ENCODE measurements at regions not wholly inside any gene's neighbourhood (a gene's known extent, or its start where the extent isn't known, plus 50 kb on each side); places are given as distances from the start of the nearest gene placed in this dataset.
"Not testable (repeated sequence)": the region's sequence is repeated elsewhere in the genome, so short reads cannot be mapped to it uniquely, and the experiment has no call there.

GRCh38 chr7:53237344-53237913, 202.0 kb downstream of the POM121L12 start:
- Histone ChIP-seq H3K9me3 (peaks cover 8% of the 10 kb centered on the region; the same call in 1 of the 2 replicates), H3K36me3 (ENCODE audit: control insufficient read depth, insufficient read depth, low read length) (no peaks in the 10 kb centered on the region), H3K4me3 (ENCODE audit: low read depth, low read length) (no peak overlapping the region), H3K4me1 (0 out of 2 replicates have a peak, but pooled peaks cover 6% of the 10 kb centered on the region), H3K27me3 (replicated peaks; ENCODE audit: control insufficient read depth, insufficient read depth, low read length) (no peaks in the 10 kb centered on the region)
- ChIA-PET POLR2A (no interaction called here), CTCF (no interaction called here)
- TF ChIP-seq, protein P1, sequence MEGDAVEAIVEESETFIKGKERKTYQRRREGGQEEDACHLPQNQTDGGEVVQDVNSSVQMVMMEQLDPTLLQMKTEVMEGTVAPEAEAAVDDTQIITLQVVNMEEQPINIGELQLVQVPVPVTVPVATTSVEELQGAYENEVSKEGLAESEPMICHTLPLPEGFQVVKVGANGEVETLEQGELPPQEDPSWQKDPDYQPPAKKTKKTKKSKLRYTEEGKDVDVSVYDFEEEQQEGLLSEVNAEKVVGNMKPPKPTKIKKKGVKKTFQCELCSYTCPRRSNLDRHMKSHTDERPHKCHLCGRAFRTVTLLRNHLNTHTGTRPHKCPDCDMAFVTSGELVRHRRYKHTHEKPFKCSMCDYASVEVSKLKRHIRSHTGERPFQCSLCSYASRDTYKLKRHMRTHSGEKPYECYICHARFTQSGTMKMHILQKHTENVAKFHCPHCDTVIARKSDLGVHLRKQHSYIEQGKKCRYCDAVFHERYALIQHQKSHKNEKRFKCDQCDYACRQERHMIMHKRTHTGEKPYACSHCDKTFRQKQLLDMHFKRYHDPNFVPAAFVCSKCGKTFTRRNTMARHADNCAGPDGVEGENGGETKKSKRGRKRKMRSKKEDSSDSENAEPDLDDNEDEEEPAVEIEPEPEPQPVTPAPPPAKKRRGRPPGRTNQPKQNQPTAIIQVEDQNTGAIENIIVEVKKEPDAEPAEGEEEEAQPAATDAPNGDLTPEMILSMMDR (IDR thresholded peaks at IDR 0.05; ENCODE audit: insufficient read depth in 1 of 2, low read depth in 1 of 2, low read length in 1 of 2, severe bottlenecking in 1 of 2, unreplicated experiment in 1 of 2) = no peak
- intact Hi-C loops (cut with micrococcal nuclease; ENCODE audit: unreplicated experiment) = no loop called here
- Mint-ChIP-seq H3K27me3 (ENCODE audit: insufficient read depth, unreplicated experiment) (no peaks in the 10 kb centered on the region), H3K4me3 (ENCODE audit: unreplicated experiment) (no peak overlapping the region), H3K9me3 (ENCODE audit: unreplicated experiment) (peaks cover 10% of the 10 kb centered on the region), H3K4me1 (ENCODE audit: low read depth, unreplicated experiment) (peaks cover 7% of the 10 kb centered on the region), H3K27ac (ENCODE audit: unreplicated experiment) (peak overlapping the region; percentile 42), H3K36me3 (ENCODE audit: insufficient read depth, unreplicated experiment) (no peaks in the 10 kb centered on the region)
- peak; percentile 24 to 41 for DNase-seq
- BruUV-seq (replicated peaks) = no TSS peak

GRCh38 chr7:53238021-53238605, 202.7 kb downstream of the POM121L12 start:
- peaks cover 8% of the 10 kb centered on the region; the same call in 1 of the 2 replicates for H3K9me3 ChIP-seq
- Mint-ChIP-seq H3K27ac (ENCODE audit: unreplicated experiment) (peak overlapping the region; percentile 42), H3K27me3 (ENCODE audit: insufficient read depth, unreplicated experiment) (no peaks in the 10 kb centered on the region), H3K4me1 (ENCODE audit: low read depth, unreplicated experiment) (peaks cover 7% of the 10 kb centered on the region), H3K9me3 (ENCODE audit: unreplicated experiment) (peaks cover 10% of the 10 kb centered on the region), H3K4me3 (ENCODE audit: unreplicated experiment) (no peak overlapping the region), H3K36me3 (ENCODE audit: insufficient read depth, unreplicated experiment) (no peaks in the 10 kb centered on the region)
- CTCF ChIA-PET = no interaction called here
- TF ChIP-seq, protein P1 (IDR thresholded peaks at IDR 0.05; ENCODE audit: insufficient read depth in 1 of 2, low read depth in 1 of 2, low read length in 1 of 2, severe bottlenecking in 1 of 2, unreplicated experiment in 1 of 2) = no peak
- no TSS peak for BruUV-seq (replicated peaks)
- no peaks in the 10 kb centered on the region for H3K36me3 ChIP-seq (ENCODE audit: control insufficient read depth, insufficient read depth, low read length)
- H3K4me1 ChIP-seq = 0 out of 2 replicates have a peak, but pooled peaks cover under 1% of the 10 kb centered on the region
- intact Hi-C loops (cut with micrococcal nuclease; ENCODE audit: unreplicated experiment) = no loop called here
- POLR2A ChIA-PET = no interaction called here
- DNase-seq = no peak
- no peak overlapping the region for H3K4me3 ChIP-seq (ENCODE audit: low read depth, low read length)
- no peaks in the 10 kb centered on the region for H3K27me3 ChIP-seq (replicated peaks; ENCODE audit: control insufficient read depth, insufficient read depth, low read length)

- H3K36me3 Mint-ChIP-seq (ENCODE audit: insufficient read depth, unreplicated experiment); H3K27me3 Mint-ChIP-seq (ENCODE audit: insufficient read depth, unreplicated experiment); H3K9me3 Mint-ChIP-seq (ENCODE audit: unreplicated experiment); POLR2A ChIA-PET; H3K9me3 ChIP-seq; H3K4me3 Mint-ChIP-seq (ENCODE audit: unreplicated experiment); H3K36me3 ChIP-seq (ENCODE audit: control insufficient read depth, insufficient read depth, low read length); BruUV-seq (replicated peaks); H3K4me3 ChIP-seq (ENCODE audit: low read depth, low read length); H3K27me3 ChIP-seq (replicated peaks; ENCODE audit: control insufficient read depth, insufficient read depth, low read length); H3K4me1 ChIP-seq; DNase-seq; H3K4me1 Mint-ChIP-seq (ENCODE audit: low read depth, unreplicated experiment); H3K27ac Mint-ChIP-seq (ENCODE audit: unreplicated experiment); intact Hi-C loops (cut with micrococcal nuclease; ENCODE audit: unreplicated experiment); CTCF ChIA-PET: not testable (repeated sequence)
These were observed 203.7 kb downstream of the POM121L12 start for GRCh38 chr7:53239151-53239550.

Measured in Caco-2 (cell line).